ENCODE measurements at regions not wholly inside any gene's neighbourhood (a gene's known extent, or its start where the extent isn't known, plus 50 kb on each side); places are given as distances from the start of the nearest gene placed in this dataset.

DNA sequence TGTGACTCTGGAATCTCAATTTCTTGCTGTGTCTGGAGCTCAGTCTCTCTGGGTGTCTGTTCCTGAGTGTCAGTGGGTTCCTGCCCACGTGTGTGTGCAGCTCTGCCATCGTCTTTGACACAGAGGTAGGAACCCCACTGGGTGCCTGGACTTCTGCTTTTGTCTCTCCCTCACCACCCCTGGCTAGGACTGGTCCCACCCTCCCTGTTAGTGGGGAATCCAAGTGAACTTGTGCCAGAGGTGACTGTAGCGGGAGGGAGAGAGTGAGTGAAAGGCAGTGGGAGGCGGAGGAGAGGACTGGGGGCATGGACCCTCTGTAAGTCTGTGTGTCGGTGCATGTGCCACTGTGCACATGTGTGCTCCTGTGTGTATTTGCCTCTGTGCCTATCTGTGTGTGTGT, 299.9 kb upstream of the ZMIZ1 start:
- no peak for DNase-seq

DNA sequence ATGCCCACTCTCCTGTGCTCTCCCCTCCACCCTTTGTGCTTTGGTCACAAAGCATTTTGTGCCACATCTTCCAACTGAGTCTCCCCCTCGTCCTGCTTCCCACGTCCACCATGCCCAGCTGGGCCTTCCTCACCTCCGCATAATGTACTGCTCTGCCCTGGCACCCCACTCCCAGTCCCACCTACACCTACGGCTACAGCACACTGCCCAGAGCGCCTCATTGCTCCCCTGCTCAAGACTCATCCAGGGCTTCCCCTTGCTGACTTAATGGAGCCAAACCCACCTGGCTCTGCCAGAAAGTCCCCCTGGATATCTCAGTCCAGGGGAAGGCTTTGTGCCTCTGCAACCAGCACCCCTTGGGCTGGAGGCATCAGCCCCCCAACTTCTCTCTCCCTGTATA, 299.2 kb upstream of the ZMIZ1 start:
- no peak for DNase-seq

DNA sequence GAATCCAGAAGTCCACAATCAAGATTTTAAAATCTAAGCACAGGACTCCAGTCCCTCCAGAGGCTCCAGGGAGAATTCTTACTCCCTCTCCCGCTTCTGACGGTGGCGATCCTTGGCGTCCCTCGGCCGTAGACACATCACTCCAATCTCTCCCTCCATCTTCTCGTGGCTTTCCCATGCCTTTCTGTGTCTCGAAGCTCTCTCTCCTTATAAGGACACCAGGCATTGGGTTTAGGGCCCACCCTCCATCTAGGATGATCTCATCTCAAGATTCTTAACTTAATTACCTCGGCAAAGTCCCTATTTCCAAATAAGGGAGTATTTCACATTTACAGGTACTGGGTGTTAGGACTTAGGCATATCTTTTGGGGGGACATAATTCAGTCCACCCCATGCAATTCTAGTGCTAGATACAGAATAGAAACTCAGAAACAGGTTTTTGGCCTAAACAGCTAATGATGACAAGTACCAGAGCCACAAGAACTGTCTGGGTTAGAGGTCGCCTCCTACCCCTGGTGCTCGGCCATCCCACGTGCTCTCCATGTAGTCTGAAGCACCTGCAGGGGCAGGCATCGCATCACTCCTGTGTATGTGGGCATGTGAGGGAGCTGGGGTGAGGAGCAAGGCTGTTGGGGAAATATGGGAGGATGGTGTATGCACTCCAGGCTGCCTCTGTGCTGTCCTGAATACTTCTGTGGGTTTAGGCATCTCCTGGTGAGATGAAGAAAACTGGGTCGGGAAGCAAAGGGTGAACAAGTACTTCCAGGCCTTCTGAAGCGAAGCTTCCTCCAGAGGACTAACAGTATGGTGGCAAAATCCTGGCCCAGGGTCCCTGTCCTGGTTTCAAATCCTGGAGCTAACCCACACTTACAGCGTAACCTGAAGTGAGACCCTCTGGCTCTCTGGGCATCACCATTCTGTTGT, 298.3 kb upstream of the ZMIZ1 start:
- no peak for DNase-seq

DNA sequence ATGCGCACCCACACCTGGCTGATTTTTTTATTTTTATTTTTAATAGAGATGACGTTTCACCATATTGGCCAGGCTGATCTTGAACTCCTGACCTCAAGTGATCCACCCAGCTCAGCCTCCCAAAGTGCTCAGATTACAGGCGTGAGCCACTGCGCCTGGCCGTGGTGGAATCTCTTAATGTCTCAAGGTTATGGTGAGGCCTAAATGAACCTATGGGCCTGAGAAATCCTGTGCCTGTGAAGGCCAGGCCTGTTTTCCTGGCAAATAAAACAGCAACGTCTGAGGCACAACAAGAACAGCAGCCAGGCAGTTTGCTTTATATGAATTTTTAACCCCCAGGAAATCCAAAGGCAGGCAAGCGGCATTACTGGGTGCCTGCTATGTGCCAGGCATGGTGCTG, 297.5 kb upstream of the ZMIZ1 start:
- DNase-seq = no peak

DNA sequence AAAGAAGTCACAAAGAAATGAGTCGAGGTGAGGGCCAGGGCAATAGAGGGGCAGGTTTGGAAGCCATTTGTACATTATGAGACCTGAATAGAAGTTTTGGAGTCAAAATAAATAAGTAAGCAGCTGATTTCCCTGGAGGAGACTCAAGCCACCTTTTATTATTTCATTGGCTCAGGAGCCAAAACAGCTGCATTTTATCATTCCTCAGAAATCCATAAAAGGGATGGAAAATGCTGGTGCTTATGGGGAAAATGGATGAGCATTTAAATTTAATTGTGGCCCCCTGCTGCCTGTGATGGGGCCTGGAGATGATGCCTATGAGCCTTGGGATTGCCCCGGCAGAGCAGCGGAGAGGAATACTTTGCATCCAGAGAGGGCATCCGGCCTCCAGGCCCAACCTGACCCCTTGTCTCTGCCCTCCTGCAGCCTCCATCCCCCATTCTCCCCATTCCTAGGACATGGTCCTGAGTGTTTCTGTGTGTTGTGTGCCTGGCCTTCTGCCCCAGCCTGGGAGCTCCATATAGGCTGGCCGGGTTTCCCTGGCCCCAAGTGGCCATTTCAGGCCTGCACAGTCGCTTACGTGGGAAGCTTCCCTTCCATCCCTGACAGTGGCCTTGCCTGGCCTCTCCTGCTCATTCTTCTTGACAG, 296.8 kb upstream of the ZMIZ1 start:
- DNase-seq = no peak

DNA sequence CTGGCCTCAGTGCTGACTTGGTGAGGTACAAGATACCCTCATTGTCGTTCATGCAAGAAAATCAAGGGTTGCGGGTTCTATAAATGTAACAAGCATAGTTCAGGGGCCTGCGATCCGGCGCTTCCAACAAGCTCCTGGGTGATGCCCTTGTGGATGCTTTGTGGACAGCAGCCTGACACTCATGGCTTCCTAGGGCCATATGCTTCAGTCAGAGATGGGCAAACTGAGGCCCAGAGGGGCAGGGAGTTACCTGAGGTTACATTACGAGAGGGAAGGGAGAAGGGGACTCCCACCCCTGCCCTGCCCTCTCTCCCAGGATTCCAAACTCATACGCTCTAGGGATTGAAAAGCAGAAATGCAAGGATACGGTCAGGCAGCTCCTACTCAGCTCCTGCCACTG, 296.3 kb upstream of the ZMIZ1 start:
- no peak for DNase-seq

DNA sequence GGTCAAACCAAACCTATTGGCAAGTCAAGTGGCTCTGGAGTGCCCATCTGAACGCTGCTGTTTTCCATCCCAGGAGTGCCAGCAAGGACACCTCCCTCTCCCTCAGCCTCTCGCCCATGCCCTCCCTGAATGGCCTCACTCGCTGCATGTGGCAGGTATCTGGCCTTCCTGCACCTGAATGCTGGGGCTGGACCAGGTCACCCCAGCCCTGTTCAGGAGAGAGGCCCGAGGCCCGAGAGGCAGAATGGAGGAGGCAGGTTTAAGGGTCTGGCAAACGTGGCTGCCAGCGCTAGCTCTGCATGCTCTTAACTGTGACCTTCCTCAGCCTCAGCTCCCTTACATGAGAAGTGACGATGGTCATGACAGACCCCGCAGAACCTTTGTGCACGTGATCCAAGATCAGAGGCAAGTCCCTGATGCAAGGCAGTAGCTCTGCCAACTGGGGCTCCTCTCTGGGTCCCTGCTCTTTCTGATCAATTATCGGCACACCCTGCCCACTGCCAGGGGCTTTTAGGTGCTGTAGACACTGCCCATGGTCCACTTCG, 295.7 kb upstream of the ZMIZ1 start:
- DNase-seq = no peak

DNA sequence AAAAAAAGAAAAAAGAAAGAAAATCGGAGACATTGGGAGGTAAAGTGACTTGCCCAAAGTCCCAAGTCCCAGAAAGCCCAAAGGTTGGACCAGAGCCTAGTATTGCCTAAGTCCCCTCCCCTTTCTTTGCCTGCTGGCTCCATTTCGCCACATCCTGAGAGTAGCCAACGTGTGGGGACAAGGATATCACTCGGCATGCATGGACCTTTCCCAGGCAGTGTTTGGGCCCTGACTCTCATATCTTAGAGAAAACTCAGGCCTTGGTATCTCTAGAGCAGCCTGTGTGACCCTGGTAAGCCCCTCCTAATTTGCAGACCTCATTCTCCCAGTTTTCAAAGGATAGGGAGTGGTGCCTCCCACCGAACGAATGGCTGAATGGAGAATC, 294.2 kb upstream of the ZMIZ1 start:
- no peak for DNase-seq

DNA sequence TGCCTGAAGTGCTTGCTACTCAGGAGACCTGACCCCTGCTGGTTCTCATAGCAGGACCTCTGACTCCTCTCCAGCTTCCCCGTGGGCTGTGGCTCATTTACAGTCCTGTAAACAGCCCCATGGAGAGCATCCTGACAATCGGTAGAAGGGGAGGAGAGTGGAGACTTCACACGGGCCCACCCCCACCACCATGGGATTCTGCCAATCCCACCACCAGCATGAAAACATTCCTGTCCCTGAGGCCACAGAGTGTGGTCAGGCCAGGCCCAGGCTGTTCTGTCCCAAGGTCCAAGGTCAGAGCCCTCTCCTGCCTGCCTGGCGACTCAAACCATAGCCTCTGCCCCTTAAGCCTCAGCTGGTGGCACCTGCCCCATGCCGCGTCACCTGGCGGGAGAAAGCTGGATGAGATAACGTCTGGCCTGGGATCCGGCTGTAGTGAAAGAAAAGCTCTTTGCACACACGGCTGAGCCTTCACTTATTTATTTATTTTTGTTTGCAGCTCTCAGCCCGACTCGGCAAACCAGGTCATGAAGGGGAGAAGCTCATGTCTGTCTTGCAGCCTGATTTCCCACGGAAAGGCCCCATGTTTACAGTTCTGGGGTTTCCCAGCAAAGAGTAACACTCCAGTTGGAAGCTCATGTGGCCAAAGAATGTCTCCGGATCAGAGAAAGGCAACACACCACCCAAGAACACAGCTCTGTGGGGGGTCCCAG, 293.6 kb upstream of the ZMIZ1 start:
- no peak for DNase-seq

DNA sequence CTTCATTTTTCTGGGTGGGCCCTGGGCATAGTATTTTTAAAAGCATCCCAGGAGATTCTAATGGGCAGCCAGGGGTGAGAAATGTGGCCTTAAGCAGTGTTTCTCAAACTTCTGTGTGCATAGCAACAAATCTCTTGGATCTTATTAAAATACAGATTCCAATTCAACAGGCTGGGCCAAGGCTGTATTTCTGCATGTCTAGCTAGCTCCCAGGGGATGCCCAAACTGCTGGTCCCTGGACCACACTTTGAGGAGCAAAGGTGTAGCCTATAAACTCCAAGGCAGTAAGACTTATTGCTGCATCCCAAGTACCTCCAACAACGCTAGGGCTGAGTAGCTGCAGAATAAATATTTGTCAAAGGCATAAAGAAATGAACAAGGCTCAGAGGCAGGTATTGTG, 292.9 kb upstream of the ZMIZ1 start:
- no peak for DNase-seq

DNA sequence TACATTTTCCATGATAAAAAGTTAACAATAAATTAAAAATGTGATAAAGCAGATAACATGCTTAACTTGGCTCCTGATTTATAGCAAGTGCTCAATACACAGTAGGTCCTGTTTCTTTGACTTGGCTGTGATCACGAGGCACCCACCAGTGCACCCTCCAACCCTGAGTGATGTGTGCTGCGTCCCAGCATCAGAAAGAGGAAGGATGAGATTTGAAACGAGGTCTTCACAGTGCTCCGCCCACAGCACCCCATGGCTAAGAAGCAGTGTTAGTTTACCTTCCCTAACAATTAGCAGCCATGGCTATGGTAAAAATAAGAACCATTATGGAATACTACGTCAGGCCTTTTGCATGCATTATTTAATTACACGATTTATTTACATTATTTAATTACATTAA, 292.0 kb upstream of the ZMIZ1 start:
- DNase-seq = no peak

DNA sequence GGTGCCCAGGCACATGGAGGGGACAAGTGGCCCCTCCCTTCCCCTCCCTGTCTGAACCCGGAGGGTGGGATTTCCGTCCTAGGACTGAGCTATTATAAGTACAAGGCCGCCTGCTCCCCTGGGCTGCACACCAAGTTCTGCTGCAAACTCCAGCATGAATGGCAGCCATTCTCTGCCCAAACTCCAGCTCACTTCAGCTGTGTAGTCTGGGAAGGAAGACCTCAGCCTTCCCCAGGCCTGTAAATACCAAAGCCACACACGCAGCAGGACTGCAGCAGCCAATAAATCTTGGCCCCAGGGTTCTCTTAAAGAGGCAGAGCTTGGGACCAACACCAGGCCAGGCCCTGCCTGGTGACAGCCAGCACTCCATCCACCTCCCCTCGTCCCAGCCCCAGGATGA, 291.3 kb upstream of the ZMIZ1 start:
- no peak for DNase-seq

DNA sequence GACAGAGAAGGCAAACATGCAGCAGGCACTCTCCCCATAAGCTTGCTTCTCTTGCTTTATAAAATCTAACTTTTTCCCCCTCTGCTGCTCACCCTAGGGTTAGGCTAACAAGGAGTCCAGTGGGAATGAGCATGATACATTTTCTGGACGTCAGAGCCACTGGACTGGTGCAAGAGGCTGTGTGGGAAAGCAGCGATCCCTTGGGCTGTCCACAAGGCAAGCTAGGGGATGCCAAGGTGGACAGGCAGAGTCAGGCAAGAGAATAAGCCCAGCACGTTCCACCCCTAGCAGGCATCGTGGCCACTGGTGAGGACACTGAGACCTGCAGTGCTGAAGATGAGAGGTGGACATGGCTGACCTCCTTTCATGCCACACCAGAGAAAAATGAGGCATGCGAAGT, 290.9 kb upstream of the ZMIZ1 start:
- no peak for DNase-seq

DNA sequence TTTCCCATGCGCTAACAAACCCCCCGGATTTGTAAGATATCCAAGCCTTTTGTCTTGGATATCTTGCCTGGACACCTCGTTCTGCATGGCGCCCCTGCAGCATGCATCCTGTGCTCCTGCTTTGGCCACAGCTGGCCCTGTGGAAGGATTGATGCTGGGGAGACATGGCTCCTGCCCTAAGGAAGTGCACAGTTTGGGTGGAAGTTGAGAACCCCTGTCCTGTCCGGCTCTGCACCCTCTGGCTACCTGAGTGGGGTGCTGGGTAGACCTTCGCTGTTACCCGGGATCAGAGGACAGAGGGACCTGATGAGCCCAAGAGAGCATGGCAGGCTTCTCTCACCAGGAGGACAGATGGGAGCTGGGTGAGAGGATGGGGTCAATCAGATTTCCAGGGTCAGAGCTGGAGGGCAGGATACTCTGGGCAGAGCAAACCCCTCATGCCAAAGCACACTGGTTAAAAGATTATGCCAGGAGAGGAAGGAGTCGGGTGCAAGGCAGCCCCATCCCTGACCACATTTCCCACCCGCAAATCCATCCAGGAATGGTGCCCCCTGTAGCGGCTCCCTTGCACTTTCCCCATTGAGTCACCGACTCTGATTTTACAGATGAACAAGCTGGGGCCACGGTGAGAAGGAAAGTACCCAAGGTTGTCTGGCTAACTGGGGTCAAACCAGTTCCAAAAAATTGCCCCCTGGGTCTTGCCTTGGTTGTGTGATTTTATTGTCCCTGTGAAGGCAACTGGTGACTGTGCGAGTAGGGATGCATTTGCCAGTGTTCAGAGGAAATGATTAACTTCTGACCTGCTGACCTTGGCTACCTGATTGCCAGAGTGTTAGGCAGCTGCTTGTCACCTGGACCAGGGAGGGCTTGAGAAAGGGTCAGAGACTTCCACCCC, 290.1 kb upstream of the ZMIZ1 start:
- no peak for DNase-seq

DNA sequence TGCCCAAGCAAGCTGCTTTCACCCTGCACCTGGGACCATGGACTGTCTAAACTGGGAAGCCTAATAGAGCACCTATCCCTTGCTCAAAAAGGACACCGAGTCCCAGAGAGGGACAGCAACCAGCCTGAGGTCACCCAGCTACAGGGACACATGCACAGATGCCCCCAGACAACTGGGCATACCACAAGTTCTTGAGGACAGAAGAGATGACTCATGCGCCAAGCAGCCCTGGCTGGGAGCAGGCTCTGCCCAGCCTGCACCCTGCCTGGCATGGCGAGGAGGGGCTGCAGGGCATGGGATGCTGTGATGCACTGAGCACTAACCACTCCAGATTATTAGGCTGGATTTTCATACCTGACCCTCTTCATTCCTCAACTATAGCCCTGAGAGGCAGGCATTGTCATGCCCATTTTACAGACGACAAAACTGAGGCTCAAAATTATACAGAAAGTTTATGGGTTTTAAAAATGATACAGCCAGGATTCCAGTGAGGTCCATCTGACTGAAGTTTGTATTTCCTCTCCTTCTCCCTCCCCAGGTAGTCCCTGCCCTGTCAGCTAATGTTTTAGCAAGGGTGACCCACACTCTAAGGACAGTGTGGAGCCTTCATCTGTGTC, 289.3 kb upstream of the ZMIZ1 start:
- no peak for DNase-seq

DNA sequence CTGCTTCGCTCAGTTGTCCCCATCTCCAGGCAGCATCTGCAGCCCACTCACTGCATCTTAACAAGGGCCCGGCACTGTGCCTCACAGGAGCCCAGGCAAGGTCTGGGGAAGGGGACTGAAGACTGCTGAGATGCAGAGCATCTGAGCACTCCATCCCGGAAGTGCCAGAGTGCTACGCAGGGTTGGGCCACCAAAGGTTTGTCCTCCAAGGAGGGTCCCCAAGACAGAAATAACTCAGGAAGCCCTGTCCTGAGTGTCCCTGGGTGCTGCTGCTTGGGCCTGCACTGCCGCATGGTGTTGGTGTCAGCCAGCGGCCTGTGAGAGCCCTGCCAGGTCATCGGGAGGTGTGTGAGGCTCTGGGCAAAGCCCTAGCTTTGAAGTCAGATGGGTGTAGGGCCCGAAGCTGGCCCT, 288.2 kb upstream of the ZMIZ1 start:
- DNase-seq = no peak

DNA sequence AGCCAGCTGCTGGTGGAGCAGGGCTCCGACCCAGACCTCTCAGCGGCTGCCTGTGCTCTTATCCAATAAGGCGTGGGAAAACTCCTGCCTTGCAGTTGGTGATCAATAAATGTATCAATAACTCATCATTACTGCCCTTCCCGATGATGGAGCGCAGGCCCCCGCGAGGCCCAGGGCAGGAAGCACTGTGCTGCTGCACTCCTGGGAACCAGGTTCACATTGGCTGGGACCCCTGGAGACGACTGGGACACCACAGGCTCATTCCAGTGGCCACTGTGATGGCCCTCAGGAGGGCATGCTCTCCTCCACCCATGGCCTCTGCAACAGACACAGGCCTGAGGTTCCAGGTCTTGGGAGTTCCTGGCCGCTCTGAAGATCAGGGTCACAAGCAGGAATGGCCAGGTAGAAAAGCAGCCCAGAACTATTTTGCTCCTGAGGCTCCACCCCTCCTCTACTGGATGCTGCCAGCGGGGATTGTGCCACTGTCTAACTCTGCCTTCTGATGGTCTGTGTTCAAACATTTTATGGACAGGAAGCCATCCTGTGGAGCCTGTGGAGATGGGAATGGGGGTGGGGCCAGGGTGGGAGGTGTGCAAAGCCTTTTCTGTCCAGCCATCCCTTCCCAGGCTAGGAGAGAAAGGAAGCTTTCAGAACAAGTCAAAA, 287.4 kb upstream of the ZMIZ1 start:
- DNase-seq = no peak

DNA sequence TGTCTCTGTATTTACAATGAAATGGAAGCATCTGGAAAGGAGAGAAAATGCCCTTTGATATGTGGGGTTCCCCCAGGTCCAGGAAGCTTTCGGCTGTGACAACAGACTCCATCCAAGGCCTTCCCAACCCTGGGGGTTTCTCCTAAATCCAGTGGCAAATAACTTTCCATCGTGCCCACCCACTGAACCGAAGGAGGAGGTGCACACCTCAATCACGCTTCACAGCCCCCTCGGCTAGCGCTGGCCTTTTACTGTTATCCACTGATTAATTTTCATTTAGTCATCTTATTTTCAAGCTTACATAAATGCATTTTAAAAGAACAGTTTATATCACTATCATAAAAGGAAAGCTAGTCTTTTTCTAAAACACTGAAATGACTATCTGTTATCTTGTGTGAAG, 286.8 kb upstream of the ZMIZ1 start:
- DNase-seq = no peak

DNA sequence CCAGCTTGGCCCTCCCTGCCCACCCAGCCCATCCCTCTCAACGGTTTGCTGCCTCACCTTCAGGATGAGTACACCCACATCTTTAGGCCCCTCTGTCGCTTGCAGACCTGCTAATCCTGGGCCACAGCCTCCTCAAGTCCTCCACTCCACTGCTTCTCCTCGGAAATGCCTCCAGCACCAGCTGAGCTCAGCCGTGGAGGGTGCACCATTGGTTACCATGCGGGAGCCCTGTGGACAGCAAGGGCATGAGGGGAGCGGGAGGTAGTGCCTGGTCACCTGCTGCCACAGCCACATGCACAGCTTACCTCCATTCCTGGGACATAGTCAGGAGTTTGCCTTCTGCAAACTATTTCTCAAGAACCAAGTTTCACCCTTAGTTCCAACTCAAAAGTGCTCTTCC, 286.3 kb upstream of the ZMIZ1 start:
- DNase-seq = no peak

DNA sequence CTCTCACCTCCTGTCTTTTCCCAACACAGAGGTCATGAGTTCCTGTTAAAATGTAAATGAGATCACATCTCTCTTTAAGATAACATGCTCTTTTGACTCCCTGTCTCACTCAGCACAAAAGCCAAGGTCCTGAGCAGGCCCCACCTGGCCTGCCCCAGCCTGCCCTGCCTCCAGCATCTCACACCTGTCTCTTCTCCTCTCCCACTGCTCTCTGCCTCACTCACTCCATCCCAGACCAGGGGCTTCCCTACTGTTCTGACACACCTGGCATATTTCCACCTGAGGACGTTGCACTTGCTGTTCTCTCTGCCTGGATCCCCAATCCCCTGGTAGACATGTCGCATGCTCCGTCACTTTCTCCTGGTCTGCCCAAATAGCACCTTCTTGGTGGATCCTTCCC, 285.0 kb upstream of the ZMIZ1 start:
- DNase-seq = no peak

DNA sequence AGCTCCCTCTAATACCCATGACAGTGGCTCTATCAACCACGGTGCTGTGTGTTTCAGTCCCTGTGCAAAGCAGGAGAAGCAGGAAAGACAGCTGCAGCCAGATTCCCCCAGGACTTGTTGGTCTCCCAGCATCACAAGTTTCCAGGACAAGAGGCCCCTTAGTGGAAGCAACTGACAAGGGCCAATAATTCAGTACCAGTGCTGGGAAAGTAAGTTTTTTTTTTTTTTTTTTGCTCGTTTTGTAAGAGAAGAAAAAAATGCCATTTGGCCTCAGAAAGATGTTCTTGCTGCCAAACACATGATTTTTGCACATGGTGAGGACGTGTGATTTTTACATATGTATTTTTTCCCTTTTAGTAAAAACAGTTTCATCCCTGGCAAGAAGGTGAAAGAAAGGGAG, 284.2 kb upstream of the ZMIZ1 start:
- no peak for DNase-seq

DNA sequence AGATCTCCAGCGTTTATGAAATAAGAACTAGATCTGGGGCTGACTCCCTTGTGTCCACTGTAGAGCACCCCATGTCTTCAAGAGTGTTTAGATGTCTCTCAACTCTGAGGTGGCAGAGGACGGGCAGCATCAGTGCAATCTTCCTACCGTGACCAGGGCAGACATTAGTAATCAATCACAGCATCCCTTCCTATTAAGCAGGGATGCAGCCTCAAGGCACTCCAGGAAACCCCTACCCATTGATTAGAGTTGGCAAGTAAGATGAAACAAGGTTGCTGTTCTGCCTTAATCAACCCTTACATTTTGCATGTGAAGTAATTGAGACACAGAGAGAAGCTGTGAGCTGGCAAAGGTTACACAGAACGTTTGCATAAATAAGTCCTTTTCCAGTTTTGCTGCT, 283.7 kb upstream of the ZMIZ1 start:
- DNase-seq = no peak

All from effector CD4-positive, alpha-beta T cell (primary cell).